Heart left ventricle (tissue), 13 donors: ENCODE measurements at regions not wholly inside any gene's neighbourhood (a gene's known extent, or its start where the extent isn't known, plus 50 kb on each side); places are given as distances from the start of the nearest gene placed in this dataset.

ENCODE experiments used
- POLR2A ChIP-seq, 2 donors: fragments of 450-650 bp; IDR thresholded peaks; one replicate each; pipeline ENCODE4 v1.6.1; 2017; ENCODE audit warnings: antibody characterized with exemption in 2 of 2, mild to moderate bottlenecking in 2 of 2, moderate library complexity in 2 of 2
- TF ChIP-seq, protein P1 (sequence below), 12 donors: fragments of 200-600 bp; sonication (generic) in 4 of 12; IDR thresholded peaks; one replicate each; pipeline versions ENCODE4 v1.5.0 to v1.8.0; 2018 to 2022; ENCODE audit warnings: antibody characterized with exemption in 12 of 12, mild to moderate bottlenecking in 5 of 12
- donor health status: ischemic (EF 13 %, LVEDD 7.1; RV severe dilation, severe dysfunction).
- donor health status: DM: no; HTN: yes; CAD: no.
- donor health status: DM: no; HTN: no; CAD: no.
- donor health status: ischemic (EF 25% LVEDD 6.9; RV normal size, moderate dysfunction).
- donor health status: ischemic (EF 25% LVEDD 5.7; RV mildly dilated, moderate dysfunction).
- donor health status: ischemic (EF 35%, LVEDD 5.7; RV mildly dilated, moderate dysfunction).
- donor health status: nonischemic (EF 11% LVEDD 7.7; RV severe dilation, severe dysfunction).
- donor health status: DM: yes; HTN: yes; CAD: no.
- donor health status: PGD.
- donor health status: ischemic (EF 29% LVEDD 5.4; RV normal size, mild dysfunction).
- donor health status: nonischemic (EF 23%, LVEDD 6.1; RV moderate dilation, normal function).

DNA sequence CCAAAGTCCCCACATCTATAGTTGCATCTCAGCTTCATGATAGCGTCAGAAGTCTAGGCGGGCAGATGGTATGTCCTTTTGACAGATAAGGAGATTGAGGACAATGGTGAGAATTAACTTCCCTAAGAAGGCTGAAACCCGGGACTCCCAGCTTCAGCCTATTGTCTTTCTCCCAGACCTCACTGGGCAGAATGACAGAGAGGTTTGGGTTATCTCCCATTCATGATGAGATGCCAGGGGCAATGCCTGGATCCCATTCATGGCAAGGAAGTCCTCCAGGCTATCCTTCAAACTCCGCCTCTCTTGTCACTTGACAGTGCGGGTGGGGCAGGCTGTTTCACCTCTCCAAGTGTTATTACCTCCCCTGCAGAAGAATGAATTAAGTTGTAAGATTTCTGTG is 100.3 kb downstream of the IRX5 start:
- TF ChIP-seq, protein P1, sequence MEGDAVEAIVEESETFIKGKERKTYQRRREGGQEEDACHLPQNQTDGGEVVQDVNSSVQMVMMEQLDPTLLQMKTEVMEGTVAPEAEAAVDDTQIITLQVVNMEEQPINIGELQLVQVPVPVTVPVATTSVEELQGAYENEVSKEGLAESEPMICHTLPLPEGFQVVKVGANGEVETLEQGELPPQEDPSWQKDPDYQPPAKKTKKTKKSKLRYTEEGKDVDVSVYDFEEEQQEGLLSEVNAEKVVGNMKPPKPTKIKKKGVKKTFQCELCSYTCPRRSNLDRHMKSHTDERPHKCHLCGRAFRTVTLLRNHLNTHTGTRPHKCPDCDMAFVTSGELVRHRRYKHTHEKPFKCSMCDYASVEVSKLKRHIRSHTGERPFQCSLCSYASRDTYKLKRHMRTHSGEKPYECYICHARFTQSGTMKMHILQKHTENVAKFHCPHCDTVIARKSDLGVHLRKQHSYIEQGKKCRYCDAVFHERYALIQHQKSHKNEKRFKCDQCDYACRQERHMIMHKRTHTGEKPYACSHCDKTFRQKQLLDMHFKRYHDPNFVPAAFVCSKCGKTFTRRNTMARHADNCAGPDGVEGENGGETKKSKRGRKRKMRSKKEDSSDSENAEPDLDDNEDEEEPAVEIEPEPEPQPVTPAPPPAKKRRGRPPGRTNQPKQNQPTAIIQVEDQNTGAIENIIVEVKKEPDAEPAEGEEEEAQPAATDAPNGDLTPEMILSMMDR (IDR thresholded peaks at IDR 0.05), result no peak
- no peak for TF ChIP-seq POLR2A (IDR thresholded peaks at IDR 0.05)
